GM23338 (cell line): ENCODE measurements at regions not wholly inside any gene's neighbourhood (a gene's known extent, or its start where the extent isn't known, plus 50 kb on each side); places are given as distances from the start of the nearest gene placed in this dataset.

ENCODE experiments used
- CREB1 ChIP-seq: fragments of 250-450 bp; sonication (Bioruptor Pico); IDR thresholded peaks from 2 replicates; pipeline ENCODE4 v1.5.0; 2020; ENCODE audit warnings: low read depth, mild to moderate bottlenecking, moderate library complexity
- CTCF ChIP-seq, 2 experiments: fragments of 200-600 bp in 1 of 2; sonication (generic) in 1 of 2; conservative IDR thresholded peaks; 2 replicates each; pipeline versions ENCODE4 v1.5.1 to v1.6.1; 2016 to 2017; ENCODE audit warnings: antibody characterized with exemption in 2 of 2, low read depth in 2 of 2, mild to moderate bottlenecking in 2 of 2, moderate library complexity in 1 of 2
- EZH2 ChIP-seq: fragments of 200-600 bp; sonication (generic); IDR thresholded peaks from one replicate; pipeline ENCODE4 v1.8.0; 2017; ENCODE audit warnings: antibody characterized with exemption, mild to moderate bottlenecking, low read depth; ENCODE audit not compliant: unreplicated experiment
- EZH2phosphoT487 ChIP-seq: fragments of 200-600 bp; sonication (generic); IDR thresholded peaks from one replicate; pipeline ENCODE4 v1.8.1; 2018; ENCODE audit warnings: antibody characterized with exemption; ENCODE audit not compliant: unreplicated experiment
- JUNB ChIP-seq: IDR thresholded peaks from one replicate; pipeline ENCODE4 v1.6.1; 2016; ENCODE audit warnings: antibody characterized with exemption; ENCODE audit not compliant: unreplicated experiment
- NANOG ChIP-seq: IDR thresholded peaks from 2 replicates; pipeline ENCODE4 v1.6.1; 2016; ENCODE audit warnings: antibody characterized with exemption, borderline replicate concordance
- POLR2AphosphoS5 ChIP-seq: IDR thresholded peaks from 2 replicates; pipeline ENCODE4 v1.6.1; 2016; ENCODE audit warnings: antibody characterized with exemption, low read depth
- STAT1 ChIP-seq: IDR thresholded peaks from one replicate; pipeline ENCODE4 v1.6.1; 2016; ENCODE audit warnings: antibody characterized with exemption; ENCODE audit not compliant: unreplicated experiment
- ZNF331 ChIP-seq: fragments of 250-450 bp; sonication (Bioruptor Pico); IDR thresholded peaks from 2 replicates; pipeline ENCODE4 v1.5.0; 2020; ENCODE audit warnings: low read depth, mild to moderate bottlenecking, moderate library complexity
- ZNF462 ChIP-seq: fragments of 250-450 bp; sonication (Bioruptor Pico); IDR thresholded peaks from 2 replicates; pipeline ENCODE4 v1.5.0; 2020; ENCODE audit warnings: mild to moderate bottlenecking, moderate library complexity
- TF ChIP-seq, protein P1 (sequence below): IDR thresholded peaks from one replicate; pipeline ENCODE4 v1.6.1; 2018; ENCODE audit warnings: antibody characterized with exemption; ENCODE audit not compliant: unreplicated experiment
- TF ChIP-seq, protein P2 (sequence below): IDR thresholded peaks from 2 replicates; pipeline ENCODE4 v1.6.1; 2016; ENCODE audit warnings: antibody characterized with exemption

GRCh38 chr5:125274938-125275724 lies 528.7 kb upstream of the ZNF608 start:
- TF ChIP-seq JUNB, result no peak
- no peak for TF ChIP-seq CTCF (conservative IDR thresholded peaks at IDR 0.05; ENCODE audit: low read depth in 2 of 2)
- no peak for TF ChIP-seq POLR2AphosphoS5
- no peak for TF ChIP-seq EZH2
- no peak for TF ChIP-seq EZH2phosphoT487
- no peak for TF ChIP-seq STAT1
- no peak for TF ChIP-seq CREB1 (CRISPR knock-in tag)
- no peak for TF ChIP-seq ZNF462
- TF ChIP-seq, protein P1, sequence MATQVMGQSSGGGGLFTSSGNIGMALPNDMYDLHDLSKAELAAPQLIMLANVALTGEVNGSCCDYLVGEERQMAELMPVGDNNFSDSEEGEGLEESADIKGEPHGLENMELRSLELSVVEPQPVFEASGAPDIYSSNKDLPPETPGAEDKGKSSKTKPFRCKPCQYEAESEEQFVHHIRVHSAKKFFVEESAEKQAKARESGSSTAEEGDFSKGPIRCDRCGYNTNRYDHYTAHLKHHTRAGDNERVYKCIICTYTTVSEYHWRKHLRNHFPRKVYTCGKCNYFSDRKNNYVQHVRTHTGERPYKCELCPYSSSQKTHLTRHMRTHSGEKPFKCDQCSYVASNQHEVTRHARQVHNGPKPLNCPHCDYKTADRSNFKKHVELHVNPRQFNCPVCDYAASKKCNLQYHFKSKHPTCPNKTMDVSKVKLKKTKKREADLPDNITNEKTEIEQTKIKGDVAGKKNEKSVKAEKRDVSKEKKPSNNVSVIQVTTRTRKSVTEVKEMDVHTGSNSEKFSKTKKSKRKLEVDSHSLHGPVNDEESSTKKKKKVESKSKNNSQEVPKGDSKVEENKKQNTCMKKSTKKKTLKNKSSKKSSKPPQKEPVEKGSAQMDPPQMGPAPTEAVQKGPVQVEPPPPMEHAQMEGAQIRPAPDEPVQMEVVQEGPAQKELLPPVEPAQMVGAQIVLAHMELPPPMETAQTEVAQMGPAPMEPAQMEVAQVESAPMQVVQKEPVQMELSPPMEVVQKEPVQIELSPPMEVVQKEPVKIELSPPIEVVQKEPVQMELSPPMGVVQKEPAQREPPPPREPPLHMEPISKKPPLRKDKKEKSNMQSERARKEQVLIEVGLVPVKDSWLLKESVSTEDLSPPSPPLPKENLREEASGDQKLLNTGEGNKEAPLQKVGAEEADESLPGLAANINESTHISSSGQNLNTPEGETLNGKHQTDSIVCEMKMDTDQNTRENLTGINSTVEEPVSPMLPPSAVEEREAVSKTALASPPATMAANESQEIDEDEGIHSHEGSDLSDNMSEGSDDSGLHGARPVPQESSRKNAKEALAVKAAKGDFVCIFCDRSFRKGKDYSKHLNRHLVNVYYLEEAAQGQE, result no peak
- no peak for TF ChIP-seq ZNF331 (CRISPR knock-in tag)
- TF ChIP-seq NANOG, result no peak
- TF ChIP-seq, protein P2, sequence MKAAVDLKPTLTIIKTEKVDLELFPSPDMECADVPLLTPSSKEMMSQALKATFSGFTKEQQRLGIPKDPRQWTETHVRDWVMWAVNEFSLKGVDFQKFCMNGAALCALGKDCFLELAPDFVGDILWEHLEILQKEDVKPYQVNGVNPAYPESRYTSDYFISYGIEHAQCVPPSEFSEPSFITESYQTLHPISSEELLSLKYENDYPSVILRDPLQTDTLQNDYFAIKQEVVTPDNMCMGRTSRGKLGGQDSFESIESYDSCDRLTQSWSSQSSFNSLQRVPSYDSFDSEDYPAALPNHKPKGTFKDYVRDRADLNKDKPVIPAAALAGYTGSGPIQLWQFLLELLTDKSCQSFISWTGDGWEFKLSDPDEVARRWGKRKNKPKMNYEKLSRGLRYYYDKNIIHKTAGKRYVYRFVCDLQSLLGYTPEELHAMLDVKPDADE, result no peak
